H9 (cell line): ENCODE measurements at regions not wholly inside any gene's neighbourhood (a gene's known extent, or its start where the extent isn't known, plus 50 kb on each side); places are given as distances from the start of the nearest gene placed in this dataset.

Source experiments
- DNase-seq: peaks from one replicate; pipeline ENCODE4 v3.0.0-alpha.2; 2017
- H2AFZ ChIP-seq: one replicate; pipeline ENCODE4 v1.6.1; 2013; ENCODE audit warnings: mild to moderate bottlenecking, low read length, control low read depth, moderate library complexity
- H2AK5ac ChIP-seq: 2 replicates; pipeline ENCODE4 v1.6.1; 2013; ENCODE audit warnings: low read length, control low read depth, mixed read lengths; ENCODE audit not compliant: insufficient read length
- H2BK120ac ChIP-seq: one replicate; pipeline ENCODE4 v1.6.1; 2013; ENCODE audit warnings: low read depth, mild to moderate bottlenecking, low read length, control low read depth, inconsistent platforms; ENCODE audit not compliant: poor library complexity, severe bottlenecking
- H2BK12ac ChIP-seq: 2 replicates; pipeline ENCODE4 v1.6.1; 2013; ENCODE audit warnings: low read length, control low read depth, mixed read lengths, low read depth; ENCODE audit not compliant: insufficient read length
- H2BK15ac ChIP-seq: 2 replicates; pipeline ENCODE4 v1.6.1; 2013; ENCODE audit warnings: low read depth, low read length, control low read depth
- H2BK20ac ChIP-seq: one replicate; pipeline ENCODE4 v1.6.1; 2013; ENCODE audit warnings: low read depth, mild to moderate bottlenecking, low read length, control low read depth, inconsistent platforms; ENCODE audit not compliant: poor library complexity, severe bottlenecking
- H2BK5ac ChIP-seq: 2 replicates; pipeline ENCODE4 v1.6.1; 2013; ENCODE audit warnings: low read length, control low read depth, mixed read lengths; ENCODE audit not compliant: insufficient read length
- H3K14ac ChIP-seq: 2 replicates; pipeline ENCODE4 v1.6.1; 2013; ENCODE audit warnings: low read length, control low read depth; ENCODE audit not compliant: insufficient read depth
- H3K18ac ChIP-seq: 2 replicates; pipeline ENCODE4 v1.6.1; 2013; ENCODE audit warnings: low read depth, mild to moderate bottlenecking, mixed read lengths, low read length, control low read depth; ENCODE audit not compliant: insufficient read length
- H3K23ac ChIP-seq: 2 replicates; pipeline ENCODE4 v1.6.1; 2013; ENCODE audit warnings: low read length, control low read depth, mixed read lengths, low read depth; ENCODE audit not compliant: insufficient read length
- H3K23me2 ChIP-seq: 2 replicates; pipeline ENCODE4 v1.6.1; 2013; ENCODE audit warnings: low read depth, mild to moderate bottlenecking, mixed read lengths, low read length, control low read depth; ENCODE audit not compliant: insufficient read length, poor library complexity, severe bottlenecking
- H3K27ac ChIP-seq: 2 replicates; pipeline ENCODE4 v1.5.1; 2013; ENCODE audit warnings: low read length, control low read depth, mixed read lengths, low read depth; ENCODE audit not compliant: insufficient read length
- H3K27me3 ChIP-seq: 2 replicates; pipeline ENCODE4 v1.6.1; 2013; ENCODE audit warnings: low read length, control low read depth, inconsistent platforms; ENCODE audit not compliant: insufficient read depth
- H3K4ac ChIP-seq: 2 replicates; pipeline ENCODE4 v1.6.1; 2013; ENCODE audit warnings: low read depth, mild to moderate bottlenecking, control low read depth, inconsistent platforms, low read length, moderate library complexity
- H3K4me1 ChIP-seq: 2 replicates; pipeline ENCODE4 v1.6.1; 2013; ENCODE audit warnings: low read length, control low read depth, inconsistent platforms; ENCODE audit not compliant: insufficient read depth
- H3K4me2 ChIP-seq: 2 replicates; pipeline ENCODE4 v1.6.1; 2013; ENCODE audit warnings: low read length, control low read depth, mixed read lengths; ENCODE audit not compliant: insufficient read length, insufficient read depth
- H3K56ac ChIP-seq: 2 replicates; pipeline ENCODE4 v1.6.1; 2013; ENCODE audit warnings: low read depth, mild to moderate bottlenecking, mixed read lengths, low read length, control low read depth; ENCODE audit not compliant: insufficient read length
- H3K79me1 ChIP-seq: 2 replicates; pipeline ENCODE4 v1.6.1; 2013; ENCODE audit warnings: low read depth, mild to moderate bottlenecking, moderate library complexity, low read length, control low read depth, inconsistent platforms; ENCODE audit not compliant: insufficient read depth, poor library complexity, severe bottlenecking
- H3K79me2 ChIP-seq: 2 replicates; pipeline ENCODE4 v1.6.1; 2013; ENCODE audit warnings: low read length, control low read depth, inconsistent platforms; ENCODE audit not compliant: insufficient read depth
- H3K9ac ChIP-seq: 2 replicates; pipeline ENCODE4 v1.6.1; 2013; ENCODE audit warnings: low read length, control low read depth, mixed read lengths; ENCODE audit not compliant: insufficient read length; ENCODE audit errors: extremely low read depth
- H3K9me3 ChIP-seq: one replicate; pipeline ENCODE4 v1.6.1; 2013; ENCODE audit warnings: low read depth, low read length, inconsistent platforms; ENCODE audit not compliant: control insufficient read depth
- H3T11ph ChIP-seq: one replicate; pipeline ENCODE4 v1.6.1; 2013; ENCODE audit warnings: mild to moderate bottlenecking, low read length, control low read depth, inconsistent platforms
- H4K20me1 ChIP-seq: one replicate; pipeline ENCODE4 v1.6.1; 2013; ENCODE audit not compliant: control insufficient read depth, insufficient read length, insufficient read depth
- H4K5ac ChIP-seq: 2 replicates; pipeline ENCODE4 v1.6.1; 2013; ENCODE audit warnings: low read depth, mild to moderate bottlenecking, mixed read lengths, low read length, control low read depth; ENCODE audit not compliant: insufficient read length
- H4K8ac ChIP-seq: replicated peaks from 2 replicates; pipeline ENCODE4 v1.6.1; 2013; ENCODE audit warnings: low read length, control low read depth, mixed read lengths, low read depth; ENCODE audit not compliant: insufficient read length
- H4K91ac ChIP-seq: 2 replicates; pipeline ENCODE4 v1.6.1; 2013; ENCODE audit warnings: low read depth, mild to moderate bottlenecking, moderate library complexity, mixed read lengths, low read length, control low read depth; ENCODE audit not compliant: insufficient read length
- H3K27ac Mint-ChIP-seq, 3 experiments: 2 replicates in 2 of 3; 3 replicates in 1 of 3; pipeline ENCODE4 v1.8.0; 2020 to 2021; ENCODE audit warnings: mixed read lengths in 3 of 3, mild to moderate bottlenecking in 1 of 3, moderate library complexity in 1 of 3
- H3K27me3 Mint-ChIP-seq: 2 replicates; pipeline ENCODE4 v1.8.0; 2021; ENCODE audit warnings: low read depth, mild to moderate bottlenecking, moderate library complexity, mixed read lengths
- H3K36me3 Mint-ChIP-seq, 3 experiments: 2 replicates in 2 of 3; 3 replicates in 1 of 3; pipeline ENCODE4 v1.8.0; 2020 to 2021; ENCODE audit warnings: low read depth in 3 of 3, mixed read lengths in 3 of 3; ENCODE audit not compliant: insufficient read depth in 1 of 3
- H3K4me1 Mint-ChIP-seq, 2 experiments: 2 replicates each; pipeline ENCODE4 v1.8.0; 2020; ENCODE audit warnings: mixed read lengths in 2 of 2
- H3K4me3 Mint-ChIP-seq, 2 experiments: 2 replicates in 1 of 2; 3 replicates in 1 of 2; pipeline ENCODE4 v1.8.0; 2020 to 2021; ENCODE audit warnings: mild to moderate bottlenecking in 2 of 2, mixed read lengths in 2 of 2, moderate library complexity in 1 of 2
- H3K9me3 Mint-ChIP-seq, 2 experiments: 2 replicates in 1 of 2; 3 replicates in 1 of 2; pipeline ENCODE4 v1.8.0; 2020; ENCODE audit warnings: mild to moderate bottlenecking in 2 of 2, mixed read lengths in 2 of 2, moderate library complexity in 1 of 2
- CTCF ChIP-seq: fragments of 200-600 bp; sonication (generic); conservative IDR thresholded peaks from 3 replicates; pipeline ENCODE4 v1.8.0; 2021; ENCODE audit warnings: antibody characterized with exemption, mild to moderate bottlenecking
- WGBS: extraction: QIAGEN DNeasy Blood & Tissue Kit; methylation state at CpG from one replicate; pipeline ENCODE4 v1.1.7; 2013; ENCODE audit warnings: missing lambda C conversion rate, low lambda C conversion rate, mixed read lengths; ENCODE audit not compliant: insufficient read length; ENCODE audit errors: extremely low coverage; 5-methylcytosine and 5-hydroxymethylcytosine counted together

GRCh38 chr6:79410806-79411205 lies 126.4 kb downstream of the LCA5 start:
- Histone ChIP-seq H3K79me1 (no peaks in the 10 kb centered on the region), H3K79me2 (no peaks in the 10 kb centered on the region), H4K20me1 (no peaks in the 10 kb centered on the region), H2AFZ (no peak overlapping the region), H4K91ac (no peak overlapping the region), H2BK12ac (no peak overlapping the region), H2AK5ac (no peak overlapping the region), H4K8ac (no peak overlapping the region), H2BK5ac (no peak overlapping the region), H3K18ac (no peak overlapping the region), H3K23ac (no peak overlapping the region), H3K9me3 (no peaks in the 10 kb centered on the region), H3K14ac (no peak overlapping the region), H3K27ac (no peak overlapping the region), H2BK20ac (no peak overlapping the region), H3K4me2 (no peak overlapping the region), H4K5ac (no peak overlapping the region), H3K4me1 (peaks cover 2% of the 10 kb centered on the region; the same call in 1 of the 2 replicates), H2BK15ac (no peak overlapping the region), H3K9ac (no peak overlapping the region), H3K4ac (no peak overlapping the region), H3K23me2 (no peaks in the 10 kb centered on the region), H3K56ac (no peak overlapping the region), H3T11ph (no peak overlapping the region), H2BK120ac (no peak overlapping the region), H3K27me3 (no peaks in the 10 kb centered on the region)
- Mint-ChIP-seq H3K36me3 (no peaks in the 10 kb centered on the region; a peak in 1 of 7 replicates), H3K27me3 (no peaks in the 10 kb centered on the region), H3K4me1 (peaks cover 20 to 33% of the 10 kb centered on the region in 2 experiments), H3K4me3 (no peak overlapping the region), H3K27ac (0 out of 7 replicates have a peak overlapping the region, but pooled peaks of 1 of the 3 experiments have one; percentile 30), H3K9me3 (no peaks in the 10 kb centered on the region; a peak in 1 of 5 replicates)
- no CpG with 5 or more reads among the region's 2 CpGs for WGBS
- TF ChIP-seq CTCF = no peak
- DNase-seq = no peak
